Liver (tissue), 8 donors: ENCODE measurements at regions not wholly inside any gene's neighbourhood (a gene's known extent, or its start where the extent isn't known, plus 50 kb on each side); places are given as distances from the start of the nearest gene placed in this dataset.

Experiments used
- DNase-seq: peaks from one replicate; pipeline ENCODE4 v3.0.0-alpha.2; 2017; ENCODE audit warnings: low spot score
- H3K27ac ChIP-seq, 2 donors: one replicate each; pipeline ENCODE4 v1.7.0; 2013; ENCODE audit warnings: inconsistent platforms in 2 of 2, low read length in 2 of 2, control low read depth in 1 of 2, low read depth in 1 of 2, mild to moderate bottlenecking in 1 of 2
- H3K27me3 ChIP-seq, 4 donors: one replicate each; pipeline versions ENCODE4 v1.6.1 to v1.7.0; 2013; ENCODE audit warnings: low read length in 3 of 4, inconsistent platforms in 1 of 4, mild to moderate bottlenecking in 1 of 4, moderate library complexity in 1 of 4; ENCODE audit not compliant: control insufficient read depth in 4 of 4, insufficient read depth in 4 of 4
- H3K36me3 ChIP-seq, 4 donors: one replicate each; pipeline versions ENCODE4 v1.6.1 to v1.7.0; 2013; ENCODE audit warnings: low read length in 3 of 4, mild to moderate bottlenecking in 3 of 4, low read depth in 1 of 4, moderate library complexity in 1 of 4; ENCODE audit not compliant: control insufficient read depth in 4 of 4, insufficient read depth in 3 of 4
- H3K4me1 ChIP-seq, 4 donors: one replicate each; pipeline versions ENCODE4 v1.6.1 to v1.7.0; 2013; ENCODE audit warnings: low read length in 3 of 4, mild to moderate bottlenecking in 3 of 4, moderate library complexity in 1 of 4; ENCODE audit not compliant: control insufficient read depth in 4 of 4, insufficient read depth in 4 of 4
- H3K4me3 ChIP-seq, 3 donors: one replicate each; pipeline versions ENCODE4 v1.6.1 to v1.7.0; 2013; ENCODE audit warnings: low read length in 3 of 3, control low read depth in 1 of 3, low read depth in 1 of 3, mild to moderate bottlenecking in 1 of 3
- H3K9ac ChIP-seq, 2 donors: one replicate each; pipeline ENCODE4 v1.7.0; 2013; ENCODE audit warnings: low read length in 2 of 2, mild to moderate bottlenecking in 2 of 2, moderate library complexity in 2 of 2, control low read depth in 1 of 2, low read depth in 1 of 2
- H3K9me3 ChIP-seq, 4 donors: one replicate each; pipeline versions ENCODE4 v1.6.1 to v1.7.0; 2013; ENCODE audit warnings: low read length in 3 of 4; ENCODE audit not compliant: control insufficient read depth in 4 of 4
- ATF3 ChIP-seq: IDR thresholded peaks from 2 replicates; pipeline ENCODE4 v1.6.1; 2016; ENCODE audit warnings: antibody characterized with exemption
- CTCF ChIP-seq: fragments of 150-350 bp; IDR thresholded peaks from 2 replicates; pipeline ENCODE4 v1.5.1; 2017; ENCODE audit warnings: improper control_type of control experiment, low read depth, low read length; ENCODE audit not compliant: missing input control
- EGR1 ChIP-seq, 2 donors: IDR thresholded peaks; 2 replicates each; pipeline ENCODE4 v1.6.1; 2016 to 2018; ENCODE audit warnings: antibody characterized with exemption in 2 of 2, low read depth in 2 of 2
- FOXA1 ChIP-seq: IDR thresholded peaks from 2 replicates; pipeline ENCODE4 v1.6.1; 2016; ENCODE audit warnings: antibody characterized with exemption
- FOXA2 ChIP-seq: IDR thresholded peaks from 2 replicates; pipeline ENCODE4 v1.6.1; 2016; ENCODE audit warnings: antibody characterized with exemption
- GABPA ChIP-seq, 2 donors: IDR thresholded peaks in 1 of 2; conservative IDR thresholded peaks in 1 of 2; 2 replicates each; pipeline ENCODE4 v1.6.1; 2016; ENCODE audit warnings: antibody characterized with exemption in 2 of 2, mild to moderate bottlenecking in 1 of 2, moderate library complexity in 1 of 2
- HNF4A ChIP-seq, 2 donors: conservative IDR thresholded peaks; 2 replicates each; pipeline ENCODE4 v1.6.1; 2016; ENCODE audit warnings: antibody characterized with exemption in 2 of 2, mild to moderate bottlenecking in 2 of 2
- HNF4G ChIP-seq: IDR thresholded peaks from 2 replicates; pipeline ENCODE4 v1.6.1; 2016; ENCODE audit warnings: antibody characterized with exemption
- JUND ChIP-seq, 2 donors: IDR thresholded peaks; 2 replicates each; pipeline ENCODE4 v1.6.1; 2016; ENCODE audit warnings: antibody characterized with exemption in 2 of 2
- MAX ChIP-seq: IDR thresholded peaks from 2 replicates; pipeline ENCODE4 v1.6.1; 2016; ENCODE audit warnings: antibody characterized with exemption
- NR2F2 ChIP-seq: IDR thresholded peaks from 2 replicates; pipeline ENCODE4 v1.6.1; 2016; ENCODE audit warnings: antibody characterized with exemption
- RAD21 ChIP-seq, 2 donors: IDR thresholded peaks; 2 replicates each; pipeline ENCODE4 v1.6.1; 2016; ENCODE audit warnings: antibody characterized with exemption in 2 of 2, mild to moderate bottlenecking in 2 of 2
- REST ChIP-seq: IDR thresholded peaks from 2 replicates; pipeline ENCODE4 v1.6.1; 2016; ENCODE audit warnings: antibody characterized with exemption, mild to moderate bottlenecking
- RXRA ChIP-seq, 2 donors: IDR thresholded peaks; 2 replicates each; pipeline ENCODE4 v1.6.1; 2017 to 2018; ENCODE audit warnings: antibody characterized with exemption in 2 of 2, mild to moderate bottlenecking in 1 of 2
- SP1 ChIP-seq: IDR thresholded peaks from 2 replicates; pipeline ENCODE4 v1.6.1; 2018; ENCODE audit warnings: antibody characterized with exemption, mild to moderate bottlenecking
- TAF1 ChIP-seq: conservative IDR thresholded peaks from 2 replicates; pipeline ENCODE4 v1.6.1; 2016; ENCODE audit warnings: antibody characterized with exemption, mild to moderate bottlenecking
- YY1 ChIP-seq: IDR thresholded peaks from 2 replicates; pipeline ENCODE4 v1.6.1; 2016; ENCODE audit warnings: antibody characterized with exemption, mild to moderate bottlenecking
- ZBTB33 ChIP-seq: IDR thresholded peaks from 2 replicates; pipeline ENCODE4 v1.6.1; 2016; ENCODE audit warnings: antibody characterized with exemption
- WGBS: extraction: QIAGEN DNeasy Blood & Tissue Kit; methylation state at CpG from one replicate; pipeline ENCODE4 v1.1.7; 2013; 5-methylcytosine and 5-hydroxymethylcytosine counted together
- donor health status: healthy.
- donor health status: healthy.
- donor health status: healthy.
- donor health status: healthy.
- donor health status: healthy.

- H3K4me1 ChIP-seq = no peaks in the 10 kb centered on the region
- no peak overlapping the region for H3K4me3 ChIP-seq
- H3K27ac ChIP-seq = no peak overlapping the region
- no peaks in the 10 kb centered on the region for H3K27me3 ChIP-seq
- no peaks in the 10 kb centered on the region for H3K36me3 ChIP-seq
- H3K9ac ChIP-seq = no peak overlapping the region
- TF ChIP-seq HNF4A (conservative IDR thresholded peaks at IDR 0.05) = no peak
- TF ChIP-seq NR2F2 = no peak
- TF ChIP-seq TAF1 = no peak
- no peak for TF ChIP-seq EGR1 (IDR thresholded peaks at IDR 0.05; ENCODE audit: low read depth in 2 of 2)
- no peaks in the 10 kb centered on the region for H3K9me3 ChIP-seq
- DNase-seq = no peak
- WGBS = 51% methylated on average over 2 of the region's 2 CpGs
Observed at GRCh38 chr19:28027116-28027515, 1185.8 kb downstream of the UQCRFS1 start.

- no peak for DNase-seq
- Histone ChIP-seq H3K9ac (no peak overlapping the region), H3K9me3 (no peaks in the 10 kb centered on the region), H3K36me3 (no peaks in the 10 kb centered on the region), H3K27ac (no peak overlapping the region), H3K4me3 (no peak overlapping the region), H3K4me1 (no peaks in the 10 kb centered on the region), H3K27me3 (no peaks in the 10 kb centered on the region)
- TF ChIP-seq YY1 (no peak), ATF3 (no peak), HNF4A (conservative IDR thresholded peaks at IDR 0.05) (no peak), NR2F2 (no peak), JUND (IDR thresholded peaks at IDR 0.05) (no peak), MAX (no peak), REST (no peak), HNF4G (no peak), EGR1 (IDR thresholded peaks at IDR 0.05; ENCODE audit: low read depth in 2 of 2) (no peak), CTCF (no peak), RXRA (IDR thresholded peaks at IDR 0.05) (no peak), GABPA (IDR thresholded peaks at IDR 0.05 in 1 of 2, conservative IDR thresholded peaks at IDR 0.05 in 1 of 2) (no peak), RAD21 (IDR thresholded peaks at IDR 0.05) (no peak), ZBTB33 (no peak), SP1 (no peak), FOXA1 (no peak), FOXA2 (no peak), TAF1 (no peak)
- 34% methylated on average over 3 of the region's 3 CpGs for WGBS
Observed at GRCh38 chr19:28026636-28027035, 1186.3 kb downstream of the UQCRFS1 start.
